Endothelial cell of umbilical vein (primary cell): ENCODE measurements at regions not wholly inside any gene's neighbourhood (a gene's known extent, or its start where the extent isn't known, plus 50 kb on each side); places are given as distances from the start of the nearest gene placed in this dataset.

Experiments
- BruUV-seq: library from RNA; stranded (reverse); fragments of 400-500 nt; replicated peaks from 2 replicates; lab custom pipeline; 2021; lab: Mats Ljungman, UMichigan
- CTCF ChIA-PET: fragments of 300-600, 350-600 bp; sonication (Branson Sonifier 250); formaldehyde crosslinking; loops from one replicate; lab custom pipeline; 2021; ENCODE audit warnings: antibody characterized with exemption, inconsistent platforms; lab: Charles Lee
- POLR2A ChIA-PET: fragments of 300-600, 350-600 bp; sonication (Branson Sonifier 250); formaldehyde crosslinking; loops from one replicate; lab custom pipeline; 2021; ENCODE audit warnings: antibody characterized with exemption, inconsistent platforms; lab: Charles Lee
- DNase-seq: peaks from one replicate; pipeline ENCODE4 v3.0.0-alpha.2; 2011; ENCODE audit warnings: low read depth, low spot score
- FAIRE-seq: peaks from 2 replicates; lab custom pipeline; 2011; peaks lifted over from hg19 to GRCh38; lab: Jason Lieb, UNC
- H2AFZ ChIP-seq: 2 replicates; pipeline ENCODE4 v1.6.0; 2012; ENCODE audit warnings: low read depth, low read length, control low read depth, inconsistent platforms
- H3K27ac ChIP-seq: 2 replicates; pipeline ENCODE4 v1.5.1; 2011; ENCODE audit warnings: low read depth, mild to moderate bottlenecking, control low read depth, low read length, moderate library complexity; ENCODE audit not compliant: insufficient read depth
- H3K27me3 ChIP-seq, 2 experiments: 2 replicates each; pipeline versions ENCODE4 v1.6.0 to v1.6.1; 2011; ENCODE audit warnings: low read length in 2 of 2, mixed read lengths in 1 of 2; ENCODE audit not compliant: control insufficient read depth in 2 of 2, insufficient read depth in 2 of 2
- H3K36me3 ChIP-seq, 2 experiments: 2 replicates in 1 of 2; 3 replicates in 1 of 2; pipeline ENCODE4 v1.5.1; 2011; ENCODE audit warnings: low read length in 2 of 2, mild to moderate bottlenecking in 1 of 2, moderate library complexity in 1 of 2; ENCODE audit not compliant: control insufficient read depth in 2 of 2, insufficient read depth in 2 of 2; ENCODE audit errors: extremely low read depth in 1 of 2
- H3K4me1 ChIP-seq: 3 replicates; pipeline ENCODE4 v1.5.1; 2011; ENCODE audit warnings: mild to moderate bottlenecking, low read length; ENCODE audit not compliant: control insufficient read depth, insufficient read depth; ENCODE audit errors: extremely low read depth
- H3K4me2 ChIP-seq: 2 replicates; pipeline ENCODE4 v1.6.1; 2011; ENCODE audit warnings: low read length, control low read depth, mixed read lengths; ENCODE audit not compliant: insufficient read depth
- H3K4me3 ChIP-seq, 3 experiments: fragments of 200-600 bp in 1 of 3; sonication (generic), shearing (Covaris generic) in 1 of 3; replicated peaks in 1 of 3; 2 replicates each; pipeline ENCODE4 v1.5.1; 2011 to 2016; ENCODE audit warnings: control low read depth in 3 of 3, low read length in 3 of 3, mild to moderate bottlenecking in 2 of 3, inconsistent platforms in 1 of 3, low read depth in 1 of 3, moderate library complexity in 1 of 3; ENCODE audit not compliant: insufficient read depth in 1 of 3
- H3K79me2 ChIP-seq: 2 replicates; pipeline ENCODE4 v1.6.0; 2012; ENCODE audit warnings: low read length, inconsistent platforms; ENCODE audit not compliant: control insufficient read depth, insufficient read depth
- H3K9ac ChIP-seq: replicated peaks from 2 replicates; pipeline ENCODE3; 2011; ENCODE audit warnings: low read length, control low read depth; ENCODE audit not compliant: insufficient read depth; ENCODE audit errors: extremely low read depth
- H3K9me1 ChIP-seq: replicated peaks from 3 replicates; pipeline ENCODE4 v1.6.0; 2011; ENCODE audit warnings: mild to moderate bottlenecking, low read length; ENCODE audit not compliant: control insufficient read depth, insufficient read depth; ENCODE audit errors: extremely low read depth
- H3K9me3 ChIP-seq: replicated peaks from 2 replicates; pipeline ENCODE4 v1.5.1; 2012; ENCODE audit warnings: low read length, inconsistent platforms; ENCODE audit not compliant: control insufficient read depth, insufficient read depth
- H4K20me1 ChIP-seq: replicated peaks from 2 replicates; pipeline ENCODE3; 2011; ENCODE audit warnings: mild to moderate bottlenecking, low read length; ENCODE audit not compliant: control insufficient read depth, insufficient read depth; ENCODE audit errors: extremely low read depth
- CTCF ChIP-seq, 2 donors: IDR thresholded peaks; 1 replicate in 1 of 2; 2 replicates in 1 of 2; pipeline ENCODE4 v1.5.1; 2011; ENCODE audit warnings: low read length in 2 of 2, mild to moderate bottlenecking in 2 of 2, moderate library complexity in 2 of 2, control low read depth in 1 of 2, inconsistent platforms in 1 of 2, low read depth in 1 of 2; ENCODE audit not compliant: insufficient read depth in 1 of 2; ENCODE audit errors: extremely low read depth in 1 of 2
- EZH2 ChIP-seq: IDR thresholded peaks from 2 replicates; pipeline ENCODE4 v1.6.1; 2012; ENCODE audit warnings: borderline replicate concordance, low read depth, mild to moderate bottlenecking, moderate library complexity, low read length, inconsistent platforms; ENCODE audit not compliant: severe bottlenecking
- FOS ChIP-seq: IDR thresholded peaks from 2 replicates; pipeline ENCODE4 v1.6.1; 2011; ENCODE audit warnings: mild to moderate bottlenecking, low read length, moderate library complexity, borderline replicate concordance; ENCODE audit not compliant: insufficient read depth
- GATA2 ChIP-seq: IDR thresholded peaks from 2 replicates; pipeline ENCODE4 v1.7.0; 2011; ENCODE audit warnings: low read depth, mild to moderate bottlenecking, moderate library complexity, mixed read lengths, low read length; ENCODE audit not compliant: insufficient read length, insufficient read depth
- JUN ChIP-seq: IDR thresholded peaks from 2 replicates; pipeline ENCODE4 v1.6.1; 2011; ENCODE audit warnings: borderline replicate concordance, low read depth; ENCODE audit not compliant: insufficient read length, insufficient read depth
- MAX ChIP-seq: IDR thresholded peaks from 2 replicates; pipeline ENCODE4 v1.6.1; 2011; ENCODE audit not compliant: insufficient read depth, insufficient read length
- MYC ChIP-seq: IDR thresholded peaks from one replicate; pipeline ENCODE4 v1.6.1; 2011; ENCODE audit warnings: mild to moderate bottlenecking, low read depth, low read length
- POLR2A ChIP-seq: IDR thresholded peaks from 2 replicates; pipeline ENCODE4 v1.6.1; 2012; ENCODE audit warnings: low read depth, mild to moderate bottlenecking, control low read depth, low read length
- POLR2AphosphoS5 ChIP-seq: IDR thresholded peaks from 2 replicates; pipeline ENCODE4 v1.6.1; 2012; ENCODE audit warnings: low read depth, mild to moderate bottlenecking, control low read depth, low read length, moderate library complexity; ENCODE audit not compliant: insufficient read depth
- dilution Hi-C: fragments of 300-500 bp; cut with MboI; formaldehyde crosslinking; loops from one replicate; pipeline ENCODE4 v1.15.0; 2019; ENCODE audit warnings: low sequenced_read_pairs; ENCODE audit not compliant: extremely low pct_ligation_motif_present
- intact Hi-C: fragments of 100-400 bp; cut with micrococcal nuclease; formaldehyde crosslinking; loops from one replicate; pipeline ENCODE4 v1.10.0; 2022

GRCh38 chr3:106276151-106276550, 407.3 kb upstream of the CBLB start:
- intact Hi-C loops (no loop called here), dilution Hi-C loops (no loop called here)
- FAIRE-seq (no peak), DNase-seq (no peak)
- no peaks in the 10 kb centered on the region for H3K9me1 ChIP-seq
- no peaks in the 10 kb centered on the region for H3K79me2 ChIP-seq
- H3K36me3 ChIP-seq: no peaks in the 10 kb centered on the region
- H3K4me2 ChIP-seq: no peak overlapping the region
- H3K9me3 ChIP-seq: no peaks in the 10 kb centered on the region
- no peaks in the 10 kb centered on the region for H4K20me1 ChIP-seq
- H3K27me3 ChIP-seq: no peaks in the 10 kb centered on the region
- H3K27ac ChIP-seq: no peak overlapping the region
- H3K9ac ChIP-seq: no peak overlapping the region
- no peak overlapping the region for H3K4me3 ChIP-seq
- no peak overlapping the region for H2AFZ ChIP-seq
- BruUV-seq: no TSS peak
- TF ChIP-seq FOS (no peak), JUN (no peak), CTCF (IDR thresholded peaks at IDR 0.05; ENCODE audit: extremely low read depth in 1 of 2, insufficient read depth in 1 of 2, low read depth in 1 of 2, low read length in 2 of 2) (no peak), EZH2 (no peak), GATA2 (no peak), MAX (no peak), POLR2AphosphoS5 (no peak), MYC (no peak), POLR2A (no peak)
- no peaks in the 10 kb centered on the region for H3K4me1 ChIP-seq
- CTCF ChIA-PET: interaction anchor here (0.6 kb wide), 1 partner anchor 586 kb away, joined by 3 read pairs; no protein-coding TSS in a partner anchor
- POLR2A ChIA-PET: no interaction called here
